ENCODE measurements at regions not wholly inside any gene's neighbourhood (a gene's known extent, or its start where the extent isn't known, plus 50 kb on each side); places are given as distances from the start of the nearest gene placed in this dataset.

- H3K27me3 ChIP-seq (ENCODE audit: control insufficient read depth in 2 of 2, insufficient read depth in 2 of 2, low read length in 2 of 2), result no peaks in the 10 kb centered on the region
- H3K9ac ChIP-seq (ENCODE audit: insufficient read depth in 1 of 2, low read depth in 2 of 2, low read length in 2 of 2), result no peak overlapping the region
- ChIA-PET CTCF (ENCODE audit: low intra/inter-chr PET ratio) (no interaction called here), POLR2A (no interaction called here)
- TF ChIP-seq IRF9 (tag; IDR thresholded peaks at IDR 0.05) (no peak), PURB (CRISPR knock-in tag; IDR thresholded peaks at IDR 0.05; ENCODE audit: low read depth) (no peak)
- no peaks in the 10 kb centered on the region for H4K20me1 ChIP-seq (replicated peaks; ENCODE audit: control insufficient read depth, insufficient read depth, low read length)
- no peaks in the 10 kb centered on the region for H3K4me1 ChIP-seq (replicated peaks in 1 of 2; ENCODE audit: control insufficient read depth in 2 of 2, insufficient read depth in 2 of 2, low read length in 2 of 2)
- H3K4me2 ChIP-seq (ENCODE audit: insufficient read depth, low read length), result no peak overlapping the region
- no peaks in the 10 kb centered on the region for H3K79me2 ChIP-seq (ENCODE audit: control insufficient read depth, insufficient read depth, low read length)
- H2AFZ ChIP-seq (ENCODE audit: low read depth, low read length), result no peak overlapping the region
- no peak overlapping the region for H3K4me3 ChIP-seq
- H3K36me3 ChIP-seq (ENCODE audit: control insufficient read depth, insufficient read depth, low read length), result no peaks in the 10 kb centered on the region
- intact Hi-C loops (cut with micrococcal nuclease) (no loop called here), in situ Hi-C loops (cut with MboI) (no loop called here)
- H3K9me3 ChIP-seq (replicated peaks; ENCODE audit: control insufficient read depth, insufficient read depth, low read depth, low read length), result no peaks in the 10 kb centered on the region
- no TSS peak for BruUV-seq (replicated peaks)
- ATAC-seq (no peak), FAIRE-seq (no peak), DNase-seq (ENCODE audit: extremely low read depth in 1 of 4, low spot score in 3 of 4) (no peak)
- no peak overlapping the region for H3K27ac ChIP-seq (ENCODE audit: extremely low read depth, low read depth, low read length)
- no peaks in the 10 kb centered on the region for H3K9me1 ChIP-seq (ENCODE audit: control insufficient read depth, insufficient read depth, low read length)
- WGBS (ENCODE audit: insufficient coverage, low coverage, missing lambda C conversion rate), result 0% methylated on average over 1 of the region's 1 CpG
These were observed 272.1 kb downstream of the RASEF start for GRCh38 chr9:82790875-82791274.

- no peak overlapping the region for H3K27ac ChIP-seq (ENCODE audit: extremely low read depth, low read depth, low read length)
- H3K4me2 ChIP-seq (ENCODE audit: insufficient read depth, low read length), result no peak overlapping the region
- ATAC-seq (no peak), DNase-seq (ENCODE audit: extremely low read depth in 1 of 4, low spot score in 3 of 4) (no peak), FAIRE-seq (no peak)
- H3K4me1 ChIP-seq (replicated peaks in 1 of 2; ENCODE audit: control insufficient read depth in 2 of 2, insufficient read depth in 2 of 2, low read length in 2 of 2), result no peaks in the 10 kb centered on the region
- no peak overlapping the region for H3K9ac ChIP-seq (ENCODE audit: insufficient read depth in 1 of 2, low read depth in 2 of 2, low read length in 2 of 2)
- no TSS peak for BruUV-seq (replicated peaks)
- no peaks in the 10 kb centered on the region for H4K20me1 ChIP-seq (replicated peaks; ENCODE audit: control insufficient read depth, insufficient read depth, low read length)
- no peaks in the 10 kb centered on the region for H3K9me3 ChIP-seq (replicated peaks; ENCODE audit: control insufficient read depth, insufficient read depth, low read depth, low read length)
- intact Hi-C loops (cut with micrococcal nuclease), result no loop called here
- H2AFZ ChIP-seq (ENCODE audit: low read depth, low read length), result no peak overlapping the region
- no peaks in the 10 kb centered on the region for H3K27me3 ChIP-seq (ENCODE audit: control insufficient read depth in 2 of 2, insufficient read depth in 2 of 2, low read length in 2 of 2)
- in situ Hi-C loops (cut with MboI), result no loop called here
- H3K9me1 ChIP-seq (ENCODE audit: control insufficient read depth, insufficient read depth, low read length), result no peaks in the 10 kb centered on the region
- H3K79me2 ChIP-seq (ENCODE audit: control insufficient read depth, insufficient read depth, low read length), result no peaks in the 10 kb centered on the region
- ChIA-PET CTCF (ENCODE audit: low intra/inter-chr PET ratio) (no interaction called here), POLR2A (no interaction called here)
- H3K4me3 ChIP-seq, result no peak overlapping the region
- H3K36me3 ChIP-seq (ENCODE audit: control insufficient read depth, insufficient read depth, low read length), result no peaks in the 10 kb centered on the region
- 0% methylated on average over 2 of the region's 2 CpGs for WGBS (ENCODE audit: insufficient coverage, low coverage, missing lambda C conversion rate)
- TF ChIP-seq GMEB1 (CRISPR knock-in tag; IDR thresholded peaks at IDR 0.05), result no peak
- TF ChIP-seq PTRF (tag; IDR thresholded peaks at IDR 0.05), result no peak
- TF ChIP-seq ZBTB17 (CRISPR knock-in tag; IDR thresholded peaks at IDR 0.05), result no peak
- no peak for TF ChIP-seq NR3C1 (CRISPR knock-in tag; IDR thresholded peaks at IDR 0.05)
- no peak for TF ChIP-seq ZNF79 (CRISPR knock-in tag; IDR thresholded peaks at IDR 0.05; ENCODE audit: low read depth)
- TF ChIP-seq NFE2 (IDR thresholded peaks at IDR 0.05; ENCODE audit: low read depth), result no peak
- TF ChIP-seq E4F1 (CRISPR knock-in tag; IDR thresholded peaks at IDR 0.05; ENCODE audit: borderline replicate concordance), result no peak
- no peak for TF ChIP-seq CBFA2T2 (conservative IDR thresholded peaks at IDR 0.05)
- TF ChIP-seq LEF1 (IDR thresholded peaks at IDR 0.05), result no peak
- TF ChIP-seq RHOXF2B (CRISPR knock-in tag; conservative IDR thresholded peaks at IDR 0.05), result no peak
- TF ChIP-seq ZNF41 (CRISPR knock-in tag; conservative IDR thresholded peaks at IDR 0.05), result no peak
- TF ChIP-seq HDAC6 (IDR thresholded peaks at IDR 0.05; ENCODE audit: low read depth, low read length), result no peak
These were observed 271.2 kb downstream of the RASEF start for GRCh38 chr9:82791692-82792091.

Data from K562 (cell line).